K562 (cell line): ENCODE measurements at regions not wholly inside any gene's neighbourhood (a gene's known extent, or its start where the extent isn't known, plus 50 kb on each side); places are given as distances from the start of the nearest gene placed in this dataset.

Experiments used
- ATAC-seq: fragments of 200-7000 bp; cut with Tn5 transposase; 3 replicates; pipeline ENCODE4 v1.9.1; 2020; ENCODE audit warnings: moderate library complexity
- BruUV-seq: library from RNA; stranded (reverse); fragments of 400-500 nt; replicated peaks from 2 replicates; lab custom pipeline; 2021; lab: Mats Ljungman, UMichigan
- CTCF ChIA-PET: fragments of 300-600 bp; formaldehyde crosslinking; extraction: SDS; loops from one replicate; lab custom pipeline; 2021; ENCODE audit warnings: low intra/inter-chr PET ratio; lab: Yijun Ruan, JAX
- POLR2A ChIA-PET: fragments of 300-600, 350-650 bp; sonication (Branson Sonifier 250); formaldehyde crosslinking; extraction: SDS; loops from one replicate; lab custom pipeline; 2021; ENCODE audit warnings: antibody characterized with exemption, inconsistent platforms; lab: Yijun Ruan, JAX
- DNase-seq, 4 experiments: peaks; one replicate each; pipeline versions ENCODE4 v3.0.0 to v3.0.0-alpha.2; 2011 to 2018; ENCODE audit warnings: low spot score in 3 of 4, mixed read lengths in 3 of 4; ENCODE audit errors: extremely low read depth in 1 of 4
- FAIRE-seq: peaks from 2 replicates; lab custom pipeline; 2011; peaks lifted over from hg19 to GRCh38; lab: Jason Lieb, UNC
- H2AFZ ChIP-seq: 2 replicates; pipeline ENCODE4 v1.6.0; 2011; ENCODE audit warnings: low read depth, low read length, control low read depth, inconsistent platforms
- H3K27ac ChIP-seq: fragments of 200-600 bp; 3 replicates; pipeline ENCODE4 v1.8.0; 2011; ENCODE audit warnings: low read depth, mild to moderate bottlenecking, control low read depth, inconsistent platforms, low read length, moderate library complexity, mixed read lengths; ENCODE audit errors: extremely low read depth
- H3K27me3 ChIP-seq, 2 experiments: fragments of 300-600 bp in 1 of 2; 2 replicates in 1 of 2; 3 replicates in 1 of 2; pipeline versions ENCODE4 v1.6.0 to v1.8.0; 2011; ENCODE audit warnings: inconsistent platforms in 2 of 2, low read length in 2 of 2, mild to moderate bottlenecking in 1 of 2, mixed read lengths in 1 of 2, moderate library complexity in 1 of 2; ENCODE audit not compliant: control insufficient read depth in 2 of 2, insufficient read depth in 2 of 2
- H3K36me3 ChIP-seq: fragments of 300-600 bp; 3 replicates; pipeline ENCODE4 v1.8.0; 2011; ENCODE audit warnings: mild to moderate bottlenecking, low read length, inconsistent platforms; ENCODE audit not compliant: control insufficient read depth, insufficient read depth
- H3K4me1 ChIP-seq, 2 experiments: fragments of 200-600 bp in 1 of 2; replicated peaks in 1 of 2; 2 replicates in 1 of 2; 3 replicates in 1 of 2; pipeline versions ENCODE4 v1.5.1 to v1.8.0; 2011; ENCODE audit warnings: inconsistent platforms in 2 of 2, low read length in 2 of 2, mild to moderate bottlenecking in 1 of 2, mixed read lengths in 1 of 2, moderate library complexity in 1 of 2; ENCODE audit not compliant: control insufficient read depth in 2 of 2, insufficient read depth in 2 of 2
- H3K4me2 ChIP-seq: 2 replicates; pipeline ENCODE4 v1.6.1; 2011; ENCODE audit warnings: low read length, control low read depth, inconsistent platforms, mixed read lengths; ENCODE audit not compliant: insufficient read depth
- H3K4me3 ChIP-seq: fragments of 200-600 bp; sonication (generic), shearing (Covaris generic); 2 replicates; pipeline ENCODE4 v1.5.1; 2016; ENCODE audit warnings: control low read depth, inconsistent platforms
- H3K79me2 ChIP-seq: fragments of 200-600 bp; 3 replicates; pipeline ENCODE4 v1.8.0; 2011; ENCODE audit warnings: low read length, inconsistent platforms; ENCODE audit not compliant: control insufficient read depth, insufficient read depth
- H3K9ac ChIP-seq, 2 experiments: 2 replicates each; pipeline versions ENCODE4 v1.6.0 to v1.6.1; 2011; ENCODE audit warnings: low read depth in 2 of 2, low read length in 2 of 2, control low read depth in 1 of 2, inconsistent platforms in 1 of 2, mild to moderate bottlenecking in 1 of 2, mixed read lengths in 1 of 2; ENCODE audit not compliant: insufficient read depth in 1 of 2
- H3K9me1 ChIP-seq: one replicate; pipeline ENCODE4 v1.6.0; 2011; ENCODE audit warnings: inconsistent platforms, mild to moderate bottlenecking, low read length, moderate library complexity; ENCODE audit not compliant: control insufficient read depth, insufficient read depth
- H3K9me3 ChIP-seq: replicated peaks from 2 replicates; pipeline ENCODE4 v1.5.1; 2011; ENCODE audit warnings: low read depth, low read length, inconsistent platforms; ENCODE audit not compliant: control insufficient read depth, insufficient read depth
- H4K20me1 ChIP-seq: replicated peaks from 2 replicates; pipeline ENCODE4 v1.6.1; 2011; ENCODE audit warnings: low read length, inconsistent platforms, mixed read lengths; ENCODE audit not compliant: control insufficient read depth, insufficient read depth
- HDGF ChIP-seq: fragments of 450-650 bp; IDR thresholded peaks from 2 replicates; pipeline ENCODE4 v1.6.1; 2016
- KHSRP ChIP-seq: fragments of 450-650 bp; IDR thresholded peaks from 2 replicates; pipeline ENCODE4 v1.6.1; 2017
- MYBL2 ChIP-seq, 2 experiments: fragments of 450-650 bp in 1 of 2; sonication (generic) in 1 of 2; formaldehyde crosslinking in 1 of 2; IDR thresholded peaks; 2 replicates each; pipeline versions ENCODE4 v1.6.1 to v1.8.1; 2017 to 2022; ENCODE audit warnings: borderline replicate concordance in 1 of 2, inconsistent platforms in 1 of 2, low read depth in 1 of 2, mild to moderate bottlenecking in 1 of 2, missing genetic modification reagents in 1 of 2, moderate library complexity in 1 of 2
- NKRF ChIP-seq: fragments of 450-650 bp; IDR thresholded peaks from 2 replicates; pipeline ENCODE4 v1.6.1; 2016; ENCODE audit warnings: borderline replicate concordance
- PHB2 ChIP-seq: fragments of 450-650 bp; IDR thresholded peaks from 2 replicates; pipeline ENCODE4 v1.6.1; 2017; ENCODE audit warnings: low read depth
- POLR2H ChIP-seq: IDR thresholded peaks from 2 replicates; pipeline ENCODE4 v1.6.1; 2016; ENCODE audit warnings: missing genetic modification characterization, low read depth, mild to moderate bottlenecking, control low read depth, missing compliant biosample characterization, moderate library complexity
- SRSF1 ChIP-seq: fragments of 200-400 bp; formaldehyde crosslinking; IDR thresholded peaks from 2 replicates; pipeline ENCODE4 v1.6.1; 2017; ENCODE audit warnings: mild to moderate bottlenecking, low read depth, low read length, moderate library complexity
- TGIF2 ChIP-seq: sonication (generic); formaldehyde crosslinking; IDR thresholded peaks from 2 replicates; pipeline ENCODE4 v1.8.1; 2022; ENCODE audit warnings: mild to moderate bottlenecking, missing genetic modification reagents, moderate library complexity
- ZNF133 ChIP-seq: fragments of 250-450 bp; sonication (Bioruptor Pico); IDR thresholded peaks from 2 replicates; pipeline ENCODE4 v1.4.0; 2020; ENCODE audit warnings: mild to moderate bottlenecking
- ZNF24 ChIP-seq: fragments of 450-650 bp; IDR thresholded peaks from 2 replicates; pipeline ENCODE4 v1.6.1; 2016
- in situ Hi-C: fragments of 300-500 bp; cut with MboI; formaldehyde crosslinking; loops from 4 replicates; pipeline ENCODE4 v1.15.0; 2018; ENCODE audit warnings: inconsistent platforms, mixed read lengths
- intact Hi-C: fragments of 100-400 bp; cut with micrococcal nuclease; formaldehyde crosslinking; loops from 2 replicates; pipeline ENCODE4 v1.14.2; 2022

- TF ChIP-seq NKRF (no peak), TGIF2 (CRISPR knock-in tag) (no peak), ZNF133 (CRISPR knock-in tag) (no peak)
Measured at GRCh38 chr5:91978221-91978882, 595.2 kb upstream of the ARRDC3 start (continued).

- H3K4me2 ChIP-seq, result no peak overlapping the region
- no peak overlapping the region for H3K4me3 ChIP-seq
- no peak overlapping the region for H3K27ac ChIP-seq
- no peaks in the 10 kb centered on the region for H3K79me2 ChIP-seq
- H3K4me1 ChIP-seq, result no peaks in the 10 kb centered on the region
- no peaks in the 10 kb centered on the region for H3K9me3 ChIP-seq
- no peaks in the 10 kb centered on the region for H3K9me1 ChIP-seq
- ATAC-seq (no peak), DNase-seq (no peak), FAIRE-seq (no peak)
- H4K20me1 ChIP-seq, result no peaks in the 10 kb centered on the region
- no peak overlapping the region for H3K9ac ChIP-seq
- ChIA-PET CTCF (no interaction called here), POLR2A (interaction anchor here (0.6 kb wide), 1 partner anchor 329 kb away, joined by 4 read pairs; no protein-coding TSS in a partner anchor)
- in situ Hi-C loops (no loop called here), intact Hi-C loops (no loop called here)
- H2AFZ ChIP-seq, result no peak overlapping the region
- no TSS peak for BruUV-seq
- H3K27me3 ChIP-seq, result no peaks in the 10 kb centered on the region
- H3K36me3 ChIP-seq, result no peaks in the 10 kb centered on the region
- TF ChIP-seq POLR2H (tag) (no peak), HDGF (no peak), PHB2 (no peak), MYBL2 (IDR thresholded peaks at IDR 0.05; ENCODE audit: low read depth) (no peak), MYBL2 (CRISPR knock-in tag; IDR thresholded peaks at IDR 0.05; ENCODE audit: borderline replicate concordance) (no peak), SRSF1 (no peak), ZNF24 (no peak), KHSRP (no peak)
Measured at GRCh38 chr5:91977579-91977978, 594.5 kb upstream of the ARRDC3 start.
